ENCODE measurements at regions not wholly inside any gene's neighbourhood (a gene's known extent, or its start where the extent isn't known, plus 50 kb on each side); places are given as distances from the start of the nearest gene placed in this dataset.

- H3K27me3 Mint-ChIP-seq, result peaks cover 29% of the 10 kb centered on the region
- H3K9me3 Mint-ChIP-seq (ENCODE audit: insufficient read depth), result no peaks in the 10 kb centered on the region
- Histone ChIP-seq H4K20me1 (ENCODE audit: control insufficient read depth, insufficient read depth, low read length, poor library complexity, severe bottlenecking) (no peaks in the 10 kb centered on the region), H3K9me3 (ENCODE audit: control extremely low read depth in 1 of 3, control insufficient read depth in 2 of 3, insufficient read depth in 1 of 3, low read length in 2 of 3) (no peaks in the 10 kb centered on the region), H3K9ac (ENCODE audit: low read length) (no peak overlapping the region), H3K27me3 (replicated peaks in 1 of 4; ENCODE audit: control extremely low read depth in 1 of 4, control insufficient read depth in 3 of 4, insufficient read depth in 4 of 4, low read length in 3 of 4) (peaks cover 0 to 6% (median 1%) of the 10 kb centered on the region in 4 experiments), H3K4me2 (replicated peaks; ENCODE audit: low read depth, low read length, poor library complexity, severe bottlenecking) (no peak overlapping the region), H2AFZ (ENCODE audit: insufficient read depth, low read depth, low read length, poor library complexity, severe bottlenecking) (no peak overlapping the region), H3K27ac (ENCODE audit: low read length in 2 of 2) (no peak overlapping the region), H3K4me3 (ENCODE audit: control extremely low read depth in 1 of 5, extremely low read depth in 1 of 5, insufficient read depth in 1 of 5, low read depth in 2 of 5, low read length in 4 of 5) (no peak overlapping the region), H3K79me2 (ENCODE audit: control insufficient read depth, insufficient read depth, low read length) (no peaks in the 10 kb centered on the region), H3K36me3 (replicated peaks in 1 of 2; ENCODE audit: control extremely low read depth in 1 of 2, control insufficient read depth in 1 of 2, extremely low read depth in 1 of 2, insufficient read depth in 2 of 2, low read length in 1 of 2) (no peaks in the 10 kb centered on the region), H3K4me1 (ENCODE audit: control insufficient read depth in 2 of 2, insufficient read depth in 2 of 2, low read length in 2 of 2) (no peaks in the 10 kb centered on the region)
- TF ChIP-seq CTCF (IDR thresholded peaks at IDR 0.05), result no peak
- no peak for TF ChIP-seq EZH2 (IDR thresholded peaks at IDR 0.05; ENCODE audit: borderline replicate concordance, insufficient read depth, low read depth, low read length, poor library complexity, severe bottlenecking)
- CTCF ChIA-PET, result no interaction called here
- POLR2A ChIA-PET, result no interaction called here
- ATAC-seq (ENCODE audit: low read depth) (no peak), DNase-seq (no peak)
- no peak overlapping the region for H3K27ac Mint-ChIP-seq
- no peak overlapping the region for H3K4me3 Mint-ChIP-seq
- H3K4me1 Mint-ChIP-seq, result no peaks in the 10 kb centered on the region
- intact Hi-C loops (cut with micrococcal nuclease), result no loop called here
Measured at GRCh38 chr2:217279556-217279955, 419.7 kb upstream of the TNP1 start.

- TF ChIP-seq CTCF (IDR thresholded peaks at IDR 0.05) (no peak), EZH2 (IDR thresholded peaks at IDR 0.05; ENCODE audit: borderline replicate concordance, insufficient read depth, low read depth, low read length, poor library complexity, severe bottlenecking) (no peak)
- Histone ChIP-seq H3K4me2 (replicated peaks; ENCODE audit: low read depth, low read length, poor library complexity, severe bottlenecking) (no peak overlapping the region), H3K27me3 (replicated peaks in 1 of 4; ENCODE audit: control extremely low read depth in 1 of 4, control insufficient read depth in 3 of 4, insufficient read depth in 4 of 4, low read length in 3 of 4) (peaks cover 0 to 6% (median 1%) of the 10 kb centered on the region in 4 experiments), H2AFZ (ENCODE audit: insufficient read depth, low read depth, low read length, poor library complexity, severe bottlenecking) (no peak overlapping the region), H4K20me1 (ENCODE audit: control insufficient read depth, insufficient read depth, low read length, poor library complexity, severe bottlenecking) (no peaks in the 10 kb centered on the region), H3K4me3 (ENCODE audit: control extremely low read depth in 1 of 5, extremely low read depth in 1 of 5, insufficient read depth in 1 of 5, low read depth in 2 of 5, low read length in 4 of 5) (no peak overlapping the region), H3K36me3 (replicated peaks in 1 of 2; ENCODE audit: control extremely low read depth in 1 of 2, control insufficient read depth in 1 of 2, extremely low read depth in 1 of 2, insufficient read depth in 2 of 2, low read length in 1 of 2) (no peaks in the 10 kb centered on the region), H3K4me1 (ENCODE audit: control insufficient read depth in 2 of 2, insufficient read depth in 2 of 2, low read length in 2 of 2) (no peaks in the 10 kb centered on the region), H3K9ac (ENCODE audit: low read length) (no peak overlapping the region), H3K9me3 (ENCODE audit: control extremely low read depth in 1 of 3, control insufficient read depth in 2 of 3, insufficient read depth in 1 of 3, low read length in 2 of 3) (no peaks in the 10 kb centered on the region), H3K79me2 (ENCODE audit: control insufficient read depth, insufficient read depth, low read length) (no peaks in the 10 kb centered on the region), H3K27ac (ENCODE audit: low read length in 2 of 2) (no peak overlapping the region)
- intact Hi-C loops (cut with micrococcal nuclease), result no loop called here
- Mint-ChIP-seq H3K4me3 (no peak overlapping the region), H3K4me1 (no peaks in the 10 kb centered on the region), H3K27me3 (peaks cover 29% of the 10 kb centered on the region), H3K9me3 (ENCODE audit: insufficient read depth) (no peaks in the 10 kb centered on the region), H3K27ac (no peak overlapping the region)
- ATAC-seq (ENCODE audit: low read depth), result no peak
- WGBS (ENCODE audit: insufficient coverage), result 53% methylated on average over 3 of the region's 3 CpGs
- CTCF ChIA-PET, result no interaction called here
- POLR2A ChIA-PET, result no interaction called here
- DNase-seq, result no peak
Measured at GRCh38 chr2:217279140-217279539, 419.3 kb upstream of the TNP1 start.
